Dermis blood vessel endothelial cell (primary cell): ENCODE measurements at regions not wholly inside any gene's neighbourhood (a gene's known extent, or its start where the extent isn't known, plus 50 kb on each side); places are given as distances from the start of the nearest gene placed in this dataset.
"Not testable (repeated sequence)": the region's sequence is repeated elsewhere in the genome, so short reads cannot be mapped to it uniquely, and the experiment has no call there.

ENCODE experiments used
- DNase-seq: peaks from one replicate; pipeline ENCODE4 v3.0.0; 2010

DNA sequence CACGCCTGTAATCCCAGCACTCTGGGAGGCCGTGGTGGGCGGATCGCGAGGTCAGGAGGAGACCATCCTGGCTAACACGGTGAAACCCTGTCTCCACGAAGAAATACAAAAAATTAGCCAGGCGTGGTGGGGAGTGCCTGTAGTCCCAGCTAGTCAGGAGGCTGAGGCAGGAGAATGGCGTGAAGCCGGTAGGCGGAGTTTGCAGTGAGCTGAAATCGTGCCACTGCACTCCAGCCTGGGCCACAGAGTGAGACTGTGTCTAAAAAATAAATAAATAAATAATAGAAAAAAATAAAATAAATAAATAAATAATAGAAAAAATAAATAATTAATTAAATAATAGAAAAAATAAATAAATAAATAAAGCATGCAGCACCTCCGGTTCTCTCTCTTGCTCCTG, 480.8 kb downstream of the GOLGA6L6 start:
- not testable (repeated sequence) for DNase-seq

DNA sequence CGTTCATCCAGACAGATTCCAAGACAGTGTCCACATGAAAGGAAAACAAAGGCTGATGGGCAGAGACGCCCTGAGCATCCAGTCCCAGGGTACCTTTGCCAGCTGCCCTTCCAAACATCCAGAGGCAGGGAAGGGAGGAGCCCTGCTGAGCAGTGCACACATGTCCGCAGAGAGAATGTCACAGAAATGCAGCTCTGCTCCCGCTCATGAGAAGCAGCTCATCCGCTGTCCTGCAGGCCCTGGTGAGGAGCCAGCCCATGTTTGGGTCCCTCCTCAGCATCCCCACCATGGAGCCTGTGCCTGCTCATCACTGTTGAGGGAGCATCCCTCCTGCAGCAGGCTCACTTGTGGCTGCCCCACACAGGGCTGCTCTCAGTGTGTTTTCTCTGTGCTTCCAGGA, 484.7 kb downstream of the GOLGA6L6 start:
- not testable (repeated sequence) for DNase-seq

DNA sequence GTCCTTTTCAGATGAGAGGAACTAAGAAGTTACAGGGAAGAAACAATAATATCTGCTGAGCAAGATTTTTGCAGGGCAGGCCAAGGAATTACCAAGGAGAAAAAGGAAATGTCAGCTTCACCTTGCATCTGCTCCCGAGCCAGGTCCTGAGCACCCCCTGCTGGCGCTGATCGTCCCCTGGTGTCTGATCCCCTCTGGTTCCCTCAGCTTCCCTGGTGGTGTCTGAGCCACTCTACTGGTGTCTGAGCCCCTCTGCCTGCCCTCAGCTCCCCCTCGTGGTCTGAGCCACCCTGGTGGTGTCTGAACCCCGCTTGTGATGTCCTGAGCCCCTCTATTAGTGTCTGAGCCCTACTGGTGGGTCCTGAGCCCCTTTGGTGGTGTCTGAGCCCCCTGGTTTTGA, 485.7 kb downstream of the GOLGA6L6 start:
- not testable (repeated sequence) for DNase-seq

DNA sequence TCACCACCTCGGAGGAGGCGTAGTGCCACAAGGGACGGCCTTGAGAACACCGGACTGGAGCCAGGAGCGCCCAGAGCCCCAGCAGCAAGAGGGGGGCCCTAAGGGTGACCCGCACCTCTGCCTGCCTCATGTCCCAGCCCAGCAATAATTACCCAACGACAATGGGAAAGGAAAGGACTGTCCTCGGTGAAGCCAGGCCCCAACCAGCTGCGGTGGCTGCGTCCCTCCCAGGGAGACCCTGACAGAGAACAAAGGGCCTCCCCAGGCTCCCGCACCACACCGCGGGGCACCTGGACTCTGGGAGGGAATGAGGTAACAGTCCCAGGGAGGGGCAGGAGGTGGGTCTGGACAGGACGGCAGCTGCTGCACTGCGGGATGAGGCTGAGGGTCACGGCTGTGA, 493.4 kb downstream of the GOLGA6L6 start:
- DNase-seq: not testable (repeated sequence)

DNA sequence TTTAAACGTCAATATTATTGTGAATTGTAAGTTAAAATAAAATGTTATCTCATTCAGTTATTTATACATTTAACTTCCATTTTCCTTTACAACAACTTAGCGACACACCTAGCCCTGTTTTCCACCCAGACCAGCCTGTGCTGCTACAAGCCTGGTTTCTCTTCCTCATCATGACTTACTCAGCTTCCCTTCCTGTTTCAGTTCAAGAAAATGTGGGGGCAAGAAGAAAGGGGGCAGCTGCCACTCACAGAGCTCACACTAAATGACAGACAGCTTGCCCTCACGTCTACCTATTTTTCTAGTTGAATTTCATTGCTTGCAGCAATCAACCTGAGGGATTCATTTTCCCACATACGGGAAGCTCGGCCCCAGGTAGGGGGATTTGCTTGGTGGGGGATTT, 496.4 kb downstream of the GOLGA6L6 start:
- DNase-seq: not testable (repeated sequence)

DNA sequence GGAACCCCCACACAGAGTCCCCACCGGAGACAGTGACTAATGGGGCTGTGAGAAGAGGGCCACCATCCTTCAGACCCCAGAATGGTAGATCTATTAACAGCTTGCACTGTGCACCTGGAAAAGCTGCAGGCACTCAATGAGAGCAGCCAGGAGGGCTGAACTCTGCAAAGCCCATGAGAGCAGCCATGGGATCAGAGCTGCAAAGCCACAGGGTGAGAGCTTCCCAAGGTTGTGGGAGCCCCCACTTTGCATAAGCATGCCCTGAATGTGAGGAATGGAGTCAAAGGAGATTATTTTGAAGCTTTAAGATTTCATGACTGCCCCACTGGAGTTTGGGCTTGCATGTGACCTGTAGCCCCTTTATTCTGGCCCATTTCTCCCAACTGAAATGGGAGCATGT, 500.9 kb downstream of the GOLGA6L6 start:
- not testable (repeated sequence) for DNase-seq

DNA sequence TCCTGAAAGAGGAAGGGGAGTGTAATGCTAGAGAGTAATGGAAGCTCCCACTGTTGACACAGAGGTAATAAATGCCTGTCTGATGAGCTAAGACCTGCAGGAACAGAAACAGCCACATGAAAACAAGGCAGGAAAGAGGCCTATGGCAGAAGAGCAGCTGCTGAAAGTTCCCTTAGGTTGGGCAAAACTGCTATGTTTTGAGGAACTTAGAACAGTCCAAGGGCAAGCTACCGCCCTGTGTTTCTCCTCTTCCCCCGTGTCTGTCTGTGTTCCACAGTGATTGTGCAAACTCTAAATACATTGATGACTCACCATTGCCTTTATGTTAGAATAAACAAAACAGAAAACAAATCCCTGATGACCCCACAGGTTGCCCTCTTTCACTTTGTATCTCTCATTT, 516.6 kb downstream of the GOLGA6L6 start:
- not testable (repeated sequence) for DNase-seq

DNA sequence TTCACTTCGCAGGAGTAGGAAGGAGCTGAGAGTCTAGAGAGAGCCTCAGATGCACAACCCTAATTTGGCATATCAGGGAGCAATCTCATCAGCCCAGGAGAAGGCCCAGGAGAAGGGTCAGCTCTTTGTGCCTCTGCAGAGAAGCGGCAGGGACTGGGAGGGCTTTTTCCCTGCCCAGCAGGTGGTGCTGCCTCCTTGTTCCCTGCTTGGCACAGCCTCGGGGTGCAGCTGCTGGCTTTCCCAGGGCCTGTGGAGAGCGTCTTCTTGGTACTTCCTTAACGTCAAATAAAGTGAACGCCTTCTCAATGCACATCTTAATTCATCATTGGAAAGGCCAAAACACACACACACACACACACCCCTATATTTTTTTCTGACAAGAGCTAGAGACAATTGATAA, 519.3 kb downstream of the GOLGA6L6 start:
- not testable (repeated sequence) for DNase-seq

DNA sequence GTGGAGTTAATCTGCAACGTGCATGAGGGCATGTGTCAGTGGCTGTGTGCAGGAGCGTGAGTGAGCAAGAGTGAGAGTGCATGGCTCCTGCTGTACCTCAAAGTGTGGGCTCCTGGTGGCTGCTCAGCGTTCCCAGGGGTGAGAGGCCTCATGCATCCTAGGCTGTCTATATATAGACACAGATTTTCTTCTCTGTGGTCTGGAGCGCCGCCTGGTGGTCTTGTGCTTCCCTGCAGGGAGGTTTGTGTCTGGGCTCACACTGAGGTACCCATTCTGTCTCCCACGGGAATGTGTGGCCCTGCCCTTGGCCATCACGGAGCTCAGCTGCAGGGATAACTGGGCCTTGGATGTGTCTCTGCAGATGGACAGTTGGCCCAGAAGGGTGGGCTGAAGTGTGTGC, 520.2 kb downstream of the GOLGA6L6 start:
- DNase-seq: not testable (repeated sequence)

DNA sequence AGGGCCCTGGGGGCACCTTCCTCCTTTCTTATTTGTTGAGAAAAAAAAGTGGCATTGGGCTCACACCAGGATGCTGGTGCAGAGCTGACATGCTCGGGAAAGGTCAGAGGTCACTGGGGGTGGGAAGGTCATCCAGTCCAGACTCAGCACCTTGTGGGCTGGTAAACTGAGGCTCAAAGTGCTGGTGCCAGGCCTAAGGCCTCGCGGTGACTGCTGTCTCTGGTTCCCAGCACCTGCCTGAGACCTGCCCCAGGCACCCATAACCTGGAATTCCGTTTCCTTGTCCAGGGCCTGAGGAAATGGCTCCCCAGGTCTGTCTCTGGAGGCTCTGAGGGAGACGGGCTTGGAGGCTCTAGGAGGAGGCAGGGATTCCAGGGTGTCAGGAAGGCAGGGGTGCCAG, 521.0 kb downstream of the GOLGA6L6 start:
- DNase-seq: not testable (repeated sequence)

DNA sequence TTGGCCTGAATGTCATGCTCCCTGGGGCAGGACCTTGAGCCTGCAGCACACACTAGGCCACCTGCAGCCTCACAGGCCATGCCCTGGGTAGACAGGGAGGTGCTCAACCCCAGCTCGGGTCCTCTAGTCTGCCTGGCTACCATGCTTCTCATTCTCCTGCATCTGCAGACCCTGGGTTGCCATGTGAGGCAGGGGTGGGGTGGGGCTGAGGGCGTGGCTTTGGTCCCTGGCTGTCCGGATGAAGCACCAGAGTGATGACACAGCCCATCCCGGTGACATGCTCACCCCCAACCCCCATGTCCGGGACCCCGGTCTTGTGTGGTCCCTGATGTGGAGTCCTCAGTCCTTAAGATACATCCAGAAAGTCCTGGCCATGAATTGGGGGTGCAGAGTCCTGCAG, 521.8 kb downstream of the GOLGA6L6 start:
- DNase-seq: not testable (repeated sequence)

DNA sequence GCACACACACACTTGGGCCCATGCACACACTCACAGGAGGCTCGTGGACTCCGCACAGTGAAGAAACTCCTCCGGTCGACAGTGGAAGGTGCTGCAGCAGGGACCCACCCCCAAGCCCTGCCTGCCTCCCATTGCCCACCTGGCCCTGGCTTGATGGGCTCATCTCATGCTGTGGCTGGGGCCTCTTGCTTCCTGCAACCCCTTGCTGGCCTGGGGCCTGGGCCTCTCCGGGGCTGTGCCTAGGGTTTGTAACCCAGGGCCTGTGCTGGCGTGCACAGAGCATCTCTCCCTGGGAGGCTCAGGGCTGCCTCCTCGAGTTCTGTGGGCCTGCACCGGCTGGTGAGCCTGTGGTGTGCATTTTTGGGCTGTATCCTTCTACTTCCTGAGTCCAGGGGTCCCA, 524.0 kb downstream of the GOLGA6L6 start:
- DNase-seq: not testable (repeated sequence)

DNA sequence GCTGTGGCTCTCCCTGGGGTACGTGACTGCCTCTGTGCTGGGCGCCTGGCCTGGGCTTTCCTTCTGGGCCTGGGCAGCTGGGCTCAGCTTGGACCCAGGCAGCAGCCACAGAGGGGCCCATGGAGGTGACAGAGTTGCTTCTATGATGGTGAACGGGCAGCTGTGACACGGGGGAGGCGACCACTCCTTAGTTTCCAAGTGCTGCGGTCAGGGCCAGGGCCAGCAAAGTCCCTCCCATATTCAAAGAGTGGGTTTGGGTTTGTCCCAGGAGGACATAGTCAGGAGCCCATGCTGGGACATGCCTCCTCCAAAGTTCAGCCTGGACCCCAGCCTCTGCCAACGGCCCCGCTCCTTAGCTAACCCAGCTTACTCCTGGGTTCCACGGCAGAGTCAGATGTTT, 524.7 kb downstream of the GOLGA6L6 start:
- DNase-seq: not testable (repeated sequence)

DNA sequence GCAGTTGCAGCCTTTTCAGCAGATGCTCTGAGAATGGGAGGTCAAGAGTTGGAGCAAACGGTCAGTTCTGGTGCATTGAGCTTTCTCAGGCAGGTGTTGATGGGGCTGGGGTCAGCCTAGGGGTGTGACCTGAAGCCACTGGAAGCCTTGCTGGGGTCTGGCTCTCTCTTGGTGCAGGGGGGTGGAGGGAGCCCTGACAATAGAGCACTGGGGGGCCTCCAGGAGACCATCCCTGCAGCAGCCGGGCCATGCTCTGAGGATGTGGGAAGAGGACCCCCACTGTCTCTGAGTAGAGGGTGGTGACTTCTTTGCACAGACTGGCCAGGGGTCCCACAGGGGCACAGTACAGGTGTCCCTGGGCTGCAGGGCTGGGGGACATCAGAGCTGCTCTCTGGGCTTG, 528.8 kb downstream of the GOLGA6L6 start:
- DNase-seq: not testable (repeated sequence)

DNA sequence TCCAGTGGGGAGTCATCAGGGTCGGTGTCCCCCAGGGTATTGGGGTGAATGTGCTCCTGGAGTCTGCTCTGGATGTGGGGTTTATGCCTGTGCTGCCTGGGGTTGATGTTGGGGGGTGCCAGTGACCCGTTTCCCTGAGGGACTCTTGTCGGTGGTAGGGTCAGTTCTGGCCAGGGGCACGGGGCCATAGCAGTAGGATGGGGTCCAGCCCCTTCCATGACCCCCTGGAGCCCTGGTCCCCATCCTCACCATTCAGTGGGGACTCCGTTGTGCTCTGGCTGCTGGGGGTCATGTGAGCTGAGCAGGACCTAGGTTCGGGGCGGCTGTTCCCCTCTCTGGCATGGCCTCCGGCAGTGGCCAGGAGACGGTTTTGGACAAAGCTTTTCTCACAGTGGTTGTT, 530.8 kb downstream of the GOLGA6L6 start:
- DNase-seq: not testable (repeated sequence)

DNA sequence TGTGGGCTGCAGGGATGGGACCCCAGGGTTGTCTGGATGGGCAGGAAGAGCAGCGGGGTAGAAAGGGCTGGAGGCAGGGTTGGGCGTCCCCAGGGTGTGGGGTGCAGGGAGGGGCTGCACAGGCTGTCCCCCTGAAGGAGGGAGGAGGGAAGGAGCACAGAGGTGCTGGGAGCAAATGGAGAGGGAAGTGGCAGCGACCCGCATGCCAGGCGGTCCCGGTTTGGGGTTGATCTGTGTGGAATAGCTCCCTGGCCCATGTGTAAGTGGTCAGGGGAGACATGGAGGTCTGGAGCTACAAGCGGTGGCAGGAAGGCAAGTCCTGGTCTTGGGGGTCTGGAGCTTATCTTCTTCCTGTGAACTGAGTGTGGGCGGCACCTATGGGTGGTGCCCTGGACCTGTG, 532.0 kb downstream of the GOLGA6L6 start:
- DNase-seq: not testable (repeated sequence)

DNA sequence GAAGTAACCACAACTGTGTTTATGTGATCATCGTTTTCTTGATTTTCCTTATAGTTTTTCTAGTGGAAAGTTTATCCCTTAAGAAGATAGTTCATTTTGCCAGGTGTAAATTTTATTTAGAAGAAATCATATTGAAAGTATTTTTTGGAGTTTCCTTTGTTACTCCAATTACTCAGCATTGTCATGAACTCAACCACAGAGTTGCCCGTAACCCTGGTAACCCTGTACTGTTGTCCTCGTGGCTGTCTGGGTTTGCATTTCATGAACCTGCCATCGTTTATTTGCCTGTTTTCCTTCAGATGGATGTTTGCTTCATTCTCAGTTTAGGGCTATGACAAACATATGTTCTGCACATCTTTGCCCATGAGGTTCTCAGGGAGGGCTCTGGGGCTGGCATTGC, 534.3 kb downstream of the GOLGA6L6 start:
- not testable (repeated sequence) for DNase-seq

DNA sequence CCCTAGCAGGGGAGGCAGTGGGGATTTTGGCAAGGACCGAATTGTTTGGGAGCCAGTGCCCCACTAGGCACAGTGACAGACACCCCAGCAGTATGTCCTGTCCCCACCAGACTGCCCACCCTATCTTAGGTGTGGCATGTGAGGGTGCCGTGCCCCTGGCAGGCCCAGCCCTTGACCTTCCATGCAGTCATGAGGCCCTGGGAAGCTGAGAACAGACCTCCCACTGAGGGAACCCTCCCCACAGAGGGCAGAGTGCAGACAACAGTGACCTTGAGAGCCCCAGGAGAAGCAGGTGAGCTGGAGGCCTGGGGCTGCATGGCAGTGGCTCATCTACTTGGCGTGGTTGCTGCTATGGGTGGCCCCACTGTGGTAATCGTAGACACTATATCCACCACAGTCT, 538.1 kb downstream of the GOLGA6L6 start:
- not testable (repeated sequence) for DNase-seq

DNA sequence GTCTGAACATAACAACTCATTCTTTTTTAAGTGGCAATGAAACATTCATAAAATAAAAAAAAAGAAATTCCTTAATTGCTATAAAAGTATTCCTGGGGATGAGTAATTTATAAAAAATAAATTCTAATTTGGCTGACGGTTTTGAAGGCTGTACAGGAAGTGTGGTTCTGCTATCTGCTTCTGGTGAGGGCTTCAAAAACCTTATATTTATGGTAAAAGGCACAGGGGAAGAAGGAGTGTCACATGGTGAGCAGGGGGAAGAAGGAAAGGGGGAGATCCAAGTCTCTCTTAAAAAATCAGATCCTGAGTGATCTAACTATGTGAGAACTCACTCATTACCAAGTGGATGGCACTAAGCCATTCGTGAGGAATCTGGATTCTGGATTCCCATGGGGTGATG, 539.0 kb downstream of the GOLGA6L6 start:
- DNase-seq: not testable (repeated sequence)

DNA sequence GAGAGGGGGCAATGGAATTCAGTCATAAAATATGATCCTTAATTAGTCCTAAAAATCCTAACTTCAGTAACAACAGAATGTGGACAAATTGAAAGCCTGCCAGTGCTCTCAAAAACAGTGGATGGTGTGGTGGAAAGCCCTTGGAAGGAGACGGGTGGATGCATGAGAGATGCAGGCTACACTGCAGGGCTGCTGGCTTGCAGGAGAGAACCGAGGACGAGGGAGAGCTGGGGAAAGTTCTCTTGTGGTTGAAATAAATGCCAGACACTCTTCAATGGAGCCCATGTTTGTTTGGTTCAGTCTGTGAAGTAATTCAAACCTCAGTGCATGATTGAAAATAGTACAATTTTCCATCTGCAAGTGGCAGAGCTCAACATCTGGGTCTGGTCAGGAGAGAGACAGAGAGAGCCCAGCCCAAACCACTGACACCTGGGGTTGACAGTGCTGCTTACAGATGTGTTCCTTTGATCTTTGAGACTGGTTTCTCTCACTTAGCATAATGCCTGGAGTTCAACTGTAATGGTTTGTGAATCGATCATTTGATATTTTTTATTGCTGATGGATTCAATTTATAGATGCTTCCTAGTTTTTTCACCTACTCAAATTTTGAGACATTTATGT, 544.9 kb downstream of the GOLGA6L6 start:
- DNase-seq: not testable (repeated sequence)

DNA sequence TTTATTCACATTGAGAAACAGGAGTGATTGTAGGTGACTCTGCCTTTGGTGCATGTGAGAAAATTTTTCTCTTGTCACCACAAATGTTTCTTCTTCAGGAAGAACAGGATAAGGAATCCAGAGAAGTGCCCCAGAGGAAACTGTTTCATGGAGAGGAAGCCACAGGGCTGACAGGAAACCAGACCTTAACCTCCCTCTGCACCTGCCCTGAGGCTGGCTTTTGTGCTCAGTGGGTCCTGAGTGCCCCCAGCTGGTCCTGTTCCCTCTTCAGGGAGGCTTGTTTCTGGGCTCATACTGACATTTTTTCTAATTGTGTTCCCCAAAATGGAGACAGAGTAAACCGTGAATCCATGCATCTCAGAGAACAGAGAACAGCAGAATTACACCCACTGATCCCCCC, 546.3 kb downstream of the GOLGA6L6 start:
- not testable (repeated sequence) for DNase-seq

DNA sequence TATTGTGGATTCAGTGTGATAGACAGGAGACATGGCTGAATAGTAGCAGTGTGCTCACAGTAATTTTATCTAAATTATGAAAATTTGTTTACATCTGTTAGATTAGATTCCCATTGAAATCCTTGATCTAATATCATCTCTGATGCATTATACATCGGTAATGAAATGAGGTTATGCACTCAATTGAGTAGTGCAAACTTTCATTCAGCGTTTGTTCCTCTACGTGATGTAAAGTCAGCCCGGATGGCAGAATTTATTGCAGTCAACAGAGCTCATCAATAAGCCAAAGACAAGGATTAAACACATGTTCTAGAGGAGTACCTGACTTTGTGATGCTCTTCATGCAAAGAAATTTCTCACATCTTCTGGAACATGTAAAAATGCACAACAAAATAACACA, 549.2 kb downstream of the GOLGA6L6 start:
- DNase-seq: no peak

DNA sequence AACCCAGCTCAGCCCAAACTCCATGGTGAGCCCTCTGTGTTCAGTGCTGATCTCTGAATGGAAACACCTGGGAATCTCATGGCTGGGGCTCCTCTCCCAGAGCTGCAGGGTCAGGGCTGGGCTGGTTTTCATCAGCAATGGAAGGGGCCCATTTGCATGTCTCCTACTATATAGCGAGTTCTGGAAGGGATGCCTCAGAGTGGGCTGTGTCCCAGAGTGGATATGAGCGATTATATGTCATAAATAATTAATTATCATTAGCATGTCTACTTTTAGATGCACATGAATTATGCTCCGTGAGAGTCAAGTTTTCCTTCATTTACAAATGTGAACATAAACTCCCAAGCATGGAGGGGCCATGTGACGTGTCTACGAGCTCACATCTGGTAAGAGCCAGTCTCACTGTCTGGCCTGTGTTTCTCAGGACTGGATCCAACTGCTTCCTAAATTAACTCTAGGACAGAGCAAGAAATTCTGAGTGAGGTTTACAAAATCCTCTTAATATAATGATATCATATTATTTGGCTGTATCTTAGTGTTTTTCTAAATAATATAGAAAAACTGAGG, 553.4 kb downstream of the GOLGA6L6 start:
- DNase-seq: no peak

DNA sequence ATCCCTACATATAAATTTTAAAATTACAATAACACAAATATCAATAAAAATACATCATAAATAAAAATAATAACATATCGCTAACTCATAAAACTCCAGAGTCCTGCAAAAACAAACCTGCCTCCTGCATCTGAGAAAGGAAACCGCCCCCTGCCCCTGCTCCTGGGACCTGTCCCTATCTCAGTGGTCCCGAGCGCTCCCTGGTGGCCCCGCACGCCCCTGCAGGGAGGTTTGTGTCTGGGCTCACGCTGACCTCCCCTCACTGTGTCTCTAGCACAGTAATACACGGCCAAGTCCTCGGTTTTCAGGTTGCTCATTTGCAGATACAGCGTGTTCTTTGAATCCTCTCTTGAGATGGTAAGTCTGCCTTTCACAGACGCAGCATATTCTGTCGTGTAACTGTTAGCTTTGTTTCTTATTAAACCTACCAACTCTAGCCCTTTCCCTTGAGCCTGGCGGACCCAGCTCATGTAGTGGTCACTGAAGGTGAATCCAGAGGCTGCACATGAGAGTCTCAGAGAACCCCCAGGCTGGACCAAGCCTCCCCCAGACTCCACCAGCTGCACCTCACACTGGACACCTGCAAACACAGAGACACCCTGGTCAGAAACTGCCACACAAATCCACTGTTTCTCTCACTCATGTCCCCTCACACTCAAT, 554.1 kb downstream of the GOLGA6L6 start:
- DNase-seq: no peak
